ENCODE measurements at regions not wholly inside any gene's neighbourhood (a gene's known extent, or its start where the extent isn't known, plus 50 kb on each side); places are given as distances from the start of the nearest gene placed in this dataset.

DNA sequence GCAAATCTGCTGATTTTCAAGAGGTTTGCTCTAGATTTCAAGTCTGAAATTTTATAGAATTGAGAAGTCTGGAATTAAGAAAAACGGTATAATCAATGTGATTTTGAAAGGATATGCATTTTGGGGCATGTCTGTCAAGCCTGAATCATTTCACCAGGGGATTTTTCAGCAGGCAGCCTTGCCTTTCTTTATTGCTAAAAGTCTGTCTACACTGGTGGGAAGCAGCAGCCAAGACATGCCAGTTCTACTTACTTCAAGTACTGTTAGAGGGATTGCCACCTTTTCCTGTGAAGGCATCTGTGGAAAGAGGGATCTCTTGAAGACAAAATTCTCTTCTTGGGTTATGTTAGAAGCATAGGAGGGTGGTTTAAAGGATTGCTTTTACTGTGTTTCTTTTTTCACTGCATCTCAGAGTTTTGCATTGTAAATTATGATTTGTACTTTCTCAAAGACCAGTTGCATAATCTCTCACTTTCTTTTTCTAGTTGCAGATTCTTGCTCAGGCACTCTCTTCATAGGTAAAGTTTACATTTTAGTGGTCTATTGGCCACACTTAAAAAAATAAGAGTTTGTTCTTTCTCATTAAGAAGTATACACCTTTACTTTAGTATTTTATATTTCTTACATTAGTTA is 837.0 kb downstream of the GALC start:
- Histone ChIP-seq H3K4me1 (peaks cover 0 to 6% (median 0%) of the 10 kb centered on the region in 4 donors), H3K36me3 (no peaks in the 10 kb centered on the region), H3K4me3 (no peak overlapping the region), H3K27ac (replicated peaks in 1 of 4) (no peak overlapping the region), H3K27me3 (no peaks in the 10 kb centered on the region), H3K9me3 (no peaks in the 10 kb centered on the region)
- no peak for TF ChIP-seq EP300 (IDR thresholded peaks at IDR 0.05)
- TF ChIP-seq, protein P1, sequence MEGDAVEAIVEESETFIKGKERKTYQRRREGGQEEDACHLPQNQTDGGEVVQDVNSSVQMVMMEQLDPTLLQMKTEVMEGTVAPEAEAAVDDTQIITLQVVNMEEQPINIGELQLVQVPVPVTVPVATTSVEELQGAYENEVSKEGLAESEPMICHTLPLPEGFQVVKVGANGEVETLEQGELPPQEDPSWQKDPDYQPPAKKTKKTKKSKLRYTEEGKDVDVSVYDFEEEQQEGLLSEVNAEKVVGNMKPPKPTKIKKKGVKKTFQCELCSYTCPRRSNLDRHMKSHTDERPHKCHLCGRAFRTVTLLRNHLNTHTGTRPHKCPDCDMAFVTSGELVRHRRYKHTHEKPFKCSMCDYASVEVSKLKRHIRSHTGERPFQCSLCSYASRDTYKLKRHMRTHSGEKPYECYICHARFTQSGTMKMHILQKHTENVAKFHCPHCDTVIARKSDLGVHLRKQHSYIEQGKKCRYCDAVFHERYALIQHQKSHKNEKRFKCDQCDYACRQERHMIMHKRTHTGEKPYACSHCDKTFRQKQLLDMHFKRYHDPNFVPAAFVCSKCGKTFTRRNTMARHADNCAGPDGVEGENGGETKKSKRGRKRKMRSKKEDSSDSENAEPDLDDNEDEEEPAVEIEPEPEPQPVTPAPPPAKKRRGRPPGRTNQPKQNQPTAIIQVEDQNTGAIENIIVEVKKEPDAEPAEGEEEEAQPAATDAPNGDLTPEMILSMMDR (IDR thresholded peaks at IDR 0.05): no peak
- no peak for TF ChIP-seq POLR2A (IDR thresholded peaks at IDR 0.05; ENCODE audit: low read depth)
- no peak for TF ChIP-seq POLR2AphosphoS5 (IDR thresholded peaks at IDR 0.05)
- WGBS: 83% methylated on average over 1 of the region's 1 CpG
- intact Hi-C loops (cut with DNase I): no loop called here
- no peak for DNase-seq (ENCODE audit: extremely low spot score)

DNA sequence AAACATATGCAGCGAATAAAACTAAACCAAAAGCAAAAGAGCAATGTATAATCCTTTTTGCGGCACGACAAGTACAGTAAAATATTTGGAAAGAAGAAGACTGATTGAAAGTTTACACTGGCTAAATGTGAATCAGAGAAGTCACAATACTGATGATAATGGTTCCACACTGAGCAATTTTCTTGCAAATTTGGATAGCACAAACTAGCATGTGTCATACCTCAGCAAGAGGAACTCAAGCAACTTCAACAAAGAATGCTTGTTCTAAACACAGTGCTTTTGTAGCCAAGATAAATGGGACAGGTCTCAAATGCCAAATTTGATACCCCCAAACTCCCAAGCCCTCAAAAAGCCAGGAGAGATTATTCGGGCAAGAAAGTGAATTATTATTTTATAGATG is 839.1 kb downstream of the GALC start:
- no peak overlapping the region for H3K27ac ChIP-seq (replicated peaks in 1 of 4)
- no peak overlapping the region for H3K4me3 ChIP-seq
- 46% methylated on average over 4 of the region's 4 CpGs for WGBS

DNA sequence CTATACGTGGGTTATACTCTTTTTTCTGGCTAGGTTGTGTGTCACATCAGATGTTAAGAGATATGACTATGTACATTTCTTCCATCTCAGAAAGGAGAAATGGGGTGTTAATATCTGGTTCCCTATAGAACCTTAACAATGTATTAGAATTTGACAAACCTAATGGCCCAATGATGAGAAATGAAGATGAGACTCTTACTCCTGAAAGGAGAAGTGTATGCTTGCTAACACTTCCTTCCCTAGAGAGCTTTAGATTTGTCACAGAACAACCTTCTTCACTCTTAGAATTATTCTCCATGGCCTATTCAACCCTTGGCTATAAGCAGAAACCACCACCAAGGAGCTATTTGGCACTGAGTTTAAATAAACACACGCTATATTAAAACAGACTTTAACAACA is 839.6 kb downstream of the GALC start:
- no peaks in the 10 kb centered on the region for H3K36me3 ChIP-seq
- no peak overlapping the region for H3K4me3 ChIP-seq
- peaks cover 0 to 6% (median 0%) of the 10 kb centered on the region in 4 donors for H3K4me1 ChIP-seq
- WGBS: 51% methylated on average over 2 of the region's 2 CpGs
- no peak for DNase-seq (ENCODE audit: extremely low spot score)
- H3K27ac ChIP-seq (replicated peaks in 1 of 4): no peak overlapping the region
- no peaks in the 10 kb centered on the region for H3K27me3 ChIP-seq
- intact Hi-C loops (cut with DNase I): no loop called here
- no peaks in the 10 kb centered on the region for H3K9me3 ChIP-seq
- TF ChIP-seq EP300 (IDR thresholded peaks at IDR 0.05) (no peak), POLR2A (IDR thresholded peaks at IDR 0.05; ENCODE audit: low read depth) (no peak), POLR2AphosphoS5 (IDR thresholded peaks at IDR 0.05) (no peak)
- TF ChIP-seq, protein P1 (IDR thresholded peaks at IDR 0.05): no peak

More for the DNA sequence above, 839.1 kb downstream of the GALC start:
- Histone ChIP-seq H3K9me3 (no peaks in the 10 kb centered on the region), H3K4me1 (peaks cover 0 to 6% (median 0%) of the 10 kb centered on the region in 4 donors), H3K27me3 (no peaks in the 10 kb centered on the region), H3K36me3 (no peaks in the 10 kb centered on the region)
- DNase-seq (ENCODE audit: extremely low spot score): no peak
- no peak for TF ChIP-seq POLR2AphosphoS5 (IDR thresholded peaks at IDR 0.05)
- no peak for TF ChIP-seq EP300 (IDR thresholded peaks at IDR 0.05)
- TF ChIP-seq, protein P1 (IDR thresholded peaks at IDR 0.05): no peak
- TF ChIP-seq POLR2A (IDR thresholded peaks at IDR 0.05; ENCODE audit: low read depth): no peak
- intact Hi-C loops (cut with DNase I): no loop called here

DNA sequence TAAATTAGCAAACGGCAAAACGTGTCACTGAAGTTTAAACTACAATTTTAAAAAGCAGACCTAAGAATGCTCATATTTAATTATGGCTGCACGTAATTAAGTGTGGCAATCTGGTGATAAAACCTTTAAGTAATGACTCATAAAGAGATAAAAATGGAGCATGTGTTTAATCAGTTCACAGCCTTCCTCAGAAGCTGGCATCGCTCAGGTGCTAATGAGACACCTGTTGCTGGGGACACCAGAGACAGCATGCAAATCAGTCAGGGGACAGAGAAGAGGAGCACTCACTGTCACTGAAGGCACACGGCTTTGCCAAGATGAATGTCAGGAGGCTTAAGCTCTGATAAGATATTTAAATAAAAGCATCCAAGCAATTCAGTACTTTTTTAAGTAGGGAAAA is 840.3 kb downstream of the GALC start:
- Histone ChIP-seq H3K36me3 (no peaks in the 10 kb centered on the region), H3K4me3 (no peak overlapping the region), H3K9me3 (no peaks in the 10 kb centered on the region), H3K27ac (replicated peaks in 1 of 4) (no peak overlapping the region), H3K4me1 (peaks cover 0 to 6% (median 0%) of the 10 kb centered on the region in 4 donors), H3K27me3 (no peaks in the 10 kb centered on the region)
- intact Hi-C loops (cut with DNase I): no loop called here
- 72% methylated on average over 5 of the region's 5 CpGs for WGBS
- DNase-seq (ENCODE audit: extremely low spot score): no peak
- TF ChIP-seq POLR2AphosphoS5 (IDR thresholded peaks at IDR 0.05) (no peak), POLR2A (IDR thresholded peaks at IDR 0.05; ENCODE audit: low read depth) (no peak)

DNA sequence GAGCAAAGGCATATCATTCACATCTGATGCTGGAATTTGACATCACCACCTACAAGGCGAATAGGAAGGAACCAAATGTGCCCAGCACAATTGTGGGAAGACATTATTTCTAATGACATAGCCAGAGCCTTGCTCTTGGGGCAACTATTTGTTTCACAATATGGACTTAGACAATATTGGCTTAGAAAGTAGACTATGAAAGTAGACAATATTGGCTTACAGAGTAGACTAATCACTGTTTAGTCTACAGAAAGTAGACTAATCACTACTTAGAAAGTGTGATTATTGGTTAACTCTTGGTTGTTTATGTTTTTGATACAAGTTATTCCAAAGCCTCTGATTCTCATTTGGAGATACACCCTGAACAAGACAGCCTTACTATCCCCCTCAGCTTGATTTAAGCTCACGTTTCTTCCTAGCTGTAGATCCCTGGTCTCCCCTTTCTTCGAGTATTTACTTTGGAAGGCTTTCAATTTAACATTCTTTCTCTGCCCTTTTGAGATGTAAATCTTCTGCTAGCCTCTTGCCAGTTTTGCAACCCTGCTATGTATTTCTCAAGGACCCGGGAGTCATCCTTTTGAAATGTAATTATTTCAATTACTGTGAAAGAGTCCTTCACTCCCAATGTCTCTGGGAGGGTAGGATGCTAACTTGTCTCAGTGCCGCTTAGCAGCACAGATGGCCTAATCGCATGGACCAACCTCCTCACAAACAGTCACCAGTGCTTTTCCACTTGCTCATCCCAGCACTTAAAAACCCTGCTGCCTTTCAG is 843.2 kb downstream of the GALC start:
- H3K4me3 ChIP-seq: no peak overlapping the region
- intact Hi-C loops (cut with DNase I): no loop called here
- H3K27ac ChIP-seq (replicated peaks in 1 of 4): no peak overlapping the region
- H3K36me3 ChIP-seq: no peaks in the 10 kb centered on the region
- H3K9me3 ChIP-seq: no peaks in the 10 kb centered on the region
- no peak for TF ChIP-seq POLR2AphosphoS5 (IDR thresholded peaks at IDR 0.05)
- no peak for TF ChIP-seq POLR2A (IDR thresholded peaks at IDR 0.05; ENCODE audit: low read depth)
- TF ChIP-seq, protein P1 (IDR thresholded peaks at IDR 0.05): no peak
- no peak for TF ChIP-seq EP300 (IDR thresholded peaks at IDR 0.05)
- WGBS: 46% methylated on average over 6 of the region's 6 CpGs
- DNase-seq (ENCODE audit: extremely low spot score): no peak
- peaks cover 0 to 6% (median 0%) of the 10 kb centered on the region in 4 donors for H3K4me1 ChIP-seq
- H3K27me3 ChIP-seq: no peaks in the 10 kb centered on the region
